OCI-LY3 (cell line): ENCODE measurements at regions not wholly inside any gene's neighbourhood (a gene's known extent, or its start where the extent isn't known, plus 50 kb on each side); places are given as distances from the start of the nearest gene placed in this dataset.

ENCODE experiments used
- EZH2phosphoT487 ChIP-seq: fragments of 200-600 bp; shearing (Covaris generic); IDR thresholded peaks from 2 replicates; pipeline ENCODE4 v1.6.1; 2018; ENCODE audit warnings: antibody characterized with exemption, mixed run types, low read depth
- TF ChIP-seq, protein P1 (sequence below): fragments of 200-600, 300-600 bp; sonication (generic); IDR thresholded peaks from 2 replicates; pipeline ENCODE4 v1.5.1; 2014; ENCODE audit warnings: antibody characterized with exemption, low read length, low read depth

DNA sequence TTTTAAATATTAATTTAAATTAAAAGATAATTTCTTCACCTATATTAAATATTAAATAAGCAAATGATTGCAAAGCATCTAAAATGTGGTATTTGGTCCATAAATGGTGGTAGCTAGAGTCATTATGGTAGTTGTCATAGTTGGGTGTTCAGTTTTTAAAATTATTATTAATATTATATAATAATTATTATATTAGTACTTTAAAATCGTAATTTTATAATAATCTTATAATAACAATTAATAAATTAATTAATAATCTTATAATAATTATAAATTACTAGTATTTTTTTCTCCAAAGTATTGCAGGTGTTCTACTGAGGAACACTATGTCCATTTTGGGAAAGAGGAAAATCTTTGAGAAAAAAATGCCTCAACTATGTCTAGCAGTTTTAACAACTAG, 835.5 kb upstream of the GCFC2 start:
- TF ChIP-seq, protein P1, sequence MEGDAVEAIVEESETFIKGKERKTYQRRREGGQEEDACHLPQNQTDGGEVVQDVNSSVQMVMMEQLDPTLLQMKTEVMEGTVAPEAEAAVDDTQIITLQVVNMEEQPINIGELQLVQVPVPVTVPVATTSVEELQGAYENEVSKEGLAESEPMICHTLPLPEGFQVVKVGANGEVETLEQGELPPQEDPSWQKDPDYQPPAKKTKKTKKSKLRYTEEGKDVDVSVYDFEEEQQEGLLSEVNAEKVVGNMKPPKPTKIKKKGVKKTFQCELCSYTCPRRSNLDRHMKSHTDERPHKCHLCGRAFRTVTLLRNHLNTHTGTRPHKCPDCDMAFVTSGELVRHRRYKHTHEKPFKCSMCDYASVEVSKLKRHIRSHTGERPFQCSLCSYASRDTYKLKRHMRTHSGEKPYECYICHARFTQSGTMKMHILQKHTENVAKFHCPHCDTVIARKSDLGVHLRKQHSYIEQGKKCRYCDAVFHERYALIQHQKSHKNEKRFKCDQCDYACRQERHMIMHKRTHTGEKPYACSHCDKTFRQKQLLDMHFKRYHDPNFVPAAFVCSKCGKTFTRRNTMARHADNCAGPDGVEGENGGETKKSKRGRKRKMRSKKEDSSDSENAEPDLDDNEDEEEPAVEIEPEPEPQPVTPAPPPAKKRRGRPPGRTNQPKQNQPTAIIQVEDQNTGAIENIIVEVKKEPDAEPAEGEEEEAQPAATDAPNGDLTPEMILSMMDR = no peak
- no peak for TF ChIP-seq EZH2phosphoT487
